ENCODE measurements at regions not wholly inside any gene's neighbourhood (a gene's known extent, or its start where the extent isn't known, plus 50 kb on each side); places are given as distances from the start of the nearest gene placed in this dataset.
A peak's percentile ranks its signal among the peaks of the same experiment; 100 is the strongest.
"Not testable (repeated sequence)": the region's sequence is repeated elsewhere in the genome, so short reads cannot be mapped to it uniquely, and the experiment has no call there.

- no peak for TF ChIP-seq POLR2A (IDR thresholded peaks at IDR 0.05; ENCODE audit: low read depth, low read length)
- FAIRE-seq (no peak), DNase-seq (ENCODE audit: insufficient read length, low spot score) (no peak)
Measured at GRCh38 chr4:118410138-118410537, 57.3 kb upstream of the PRSS12 start.

- TF ChIP-seq POLR2A (IDR thresholded peaks at IDR 0.05; ENCODE audit: low read depth, low read length): no peak
- DNase-seq (ENCODE audit: insufficient read length, low spot score) (no peak), FAIRE-seq (no peak)
Measured at GRCh38 chr4:118417325-118417724, 64.5 kb upstream of the PRSS12 start.

GRCh38 chr4:118417800-118418199 is 65.0 kb upstream of the PRSS12 start:
- DNase-seq (ENCODE audit: insufficient read length, low spot score); FAIRE-seq: not testable (repeated sequence)

- not testable (repeated sequence) for FAIRE-seq; DNase-seq (ENCODE audit: insufficient read length, low spot score)
Measured at GRCh38 chr4:118418396-118418795, 65.6 kb upstream of the PRSS12 start.

- not testable (repeated sequence) for FAIRE-seq; DNase-seq (ENCODE audit: insufficient read length, low spot score)
Measured at GRCh38 chr4:118419626-118420025, 66.8 kb upstream of the PRSS12 start.

- not testable (repeated sequence) for FAIRE-seq
Measured at GRCh38 chr4:118424062-118424461, 71.3 kb upstream of the PRSS12 start.

GRCh38 chr4:118428881-118429280 is 76.1 kb upstream of the PRSS12 start:
- not testable (repeated sequence) for FAIRE-seq

More at GRCh38 chr4:118424062-118424461, 71.3 kb upstream of the PRSS12 start:
- DNase-seq (ENCODE audit: insufficient read length, low spot score): not testable (repeated sequence)

GRCh38 chr4:118432359-118432758 is 79.6 kb upstream of the PRSS12 start:
- DNase-seq (ENCODE audit: insufficient read length, low spot score); FAIRE-seq: not testable (repeated sequence)

More at GRCh38 chr4:118428881-118429280, 76.1 kb upstream of the PRSS12 start:
- DNase-seq (ENCODE audit: insufficient read length, low spot score): not testable (repeated sequence)

GRCh38 chr4:118433612-118434375 is 81.0 kb upstream of the PRSS12 start:
- not testable (repeated sequence) for DNase-seq (ENCODE audit: insufficient read length, low spot score); FAIRE-seq

GRCh38 chr4:118435415-118435814 is 82.6 kb upstream of the PRSS12 start:
- FAIRE-seq: not testable (repeated sequence)

GRCh38 chr4:118442115-118442837 is 89.5 kb upstream of the PRSS12 start:
- DNase-seq (ENCODE audit: insufficient read length, low spot score); FAIRE-seq: not testable (repeated sequence)

More at GRCh38 chr4:118435415-118435814, 82.6 kb upstream of the PRSS12 start:
- not testable (repeated sequence) for DNase-seq (ENCODE audit: insufficient read length, low spot score)

- not testable (repeated sequence) for DNase-seq (ENCODE audit: insufficient read length, low spot score); FAIRE-seq
Measured at GRCh38 chr4:118447397-118447796, 94.6 kb upstream of the PRSS12 start.

GRCh38 chr4:118454857-118455256 is 102.1 kb upstream of the PRSS12 start:
- FAIRE-seq; DNase-seq (ENCODE audit: insufficient read length, low spot score): not testable (repeated sequence)

- FAIRE-seq: peak; percentile 27
- not testable (repeated sequence) for DNase-seq (ENCODE audit: insufficient read length, low spot score)
Measured at GRCh38 chr4:118461435-118461834, 108.6 kb upstream of the PRSS12 start.

- not testable (repeated sequence) for DNase-seq (ENCODE audit: insufficient read length, low spot score); FAIRE-seq
Measured at GRCh38 chr4:118465831-118466230, 113.0 kb upstream of the PRSS12 start.

GRCh38 chr4:118474001-118474626 is 121.3 kb upstream of the PRSS12 start:
- FAIRE-seq: peak; percentile 100
- not testable (repeated sequence) for DNase-seq (ENCODE audit: insufficient read length, low spot score)

GRCh38 chr4:118474771-118475170 is 122.0 kb upstream of the PRSS12 start:
- FAIRE-seq; DNase-seq (ENCODE audit: insufficient read length, low spot score): not testable (repeated sequence)

GRCh38 chr4:118475901-118476300 is 123.1 kb upstream of the PRSS12 start:
- peak; percentile 43 for FAIRE-seq
- DNase-seq (ENCODE audit: insufficient read length, low spot score): not testable (repeated sequence)

- FAIRE-seq: peak; percentile 74
- not testable (repeated sequence) for DNase-seq (ENCODE audit: insufficient read length, low spot score)
Measured at GRCh38 chr4:118477826-118478225, 125.0 kb upstream of the PRSS12 start.

- peak; percentile 69 for FAIRE-seq
- not testable (repeated sequence) for DNase-seq (ENCODE audit: insufficient read length, low spot score)
Measured at GRCh38 chr4:118485801-118486314, 133.1 kb upstream of the PRSS12 start.
